Panc1 (cell line): ENCODE measurements at regions not wholly inside any gene's neighbourhood (a gene's known extent, or its start where the extent isn't known, plus 50 kb on each side); places are given as distances from the start of the nearest gene placed in this dataset.

Experiments
- CTCF ChIP-seq: fragments of 450-650 bp; IDR thresholded peaks from 2 replicates; pipeline ENCODE4 v1.5.1; 2017; ENCODE audit warnings: mild to moderate bottlenecking
- POLR2AphosphoS5 ChIP-seq: IDR thresholded peaks from 2 replicates; pipeline ENCODE4 v1.6.1; 2012; ENCODE audit warnings: mild to moderate bottlenecking, low read depth, low read length, moderate library complexity
- REST ChIP-seq, 2 experiments: IDR thresholded peaks; 2 replicates each; pipeline ENCODE4 v1.6.1; 2011 to 2012; ENCODE audit warnings: low read depth in 2 of 2, control low read depth in 1 of 2, low read length in 1 of 2, mild to moderate bottlenecking in 1 of 2, moderate library complexity in 1 of 2; ENCODE audit not compliant: insufficient read depth in 1 of 2
- SIN3A ChIP-seq: IDR thresholded peaks from 2 replicates; pipeline ENCODE4 v1.6.1; 2012; ENCODE audit warnings: low read depth, mild to moderate bottlenecking, low read length, moderate library complexity, borderline replicate concordance; ENCODE audit not compliant: insufficient read depth
- TCF7L2 ChIP-seq: IDR thresholded peaks from 2 replicates; pipeline ENCODE4 v1.6.1; 2011; ENCODE audit warnings: mild to moderate bottlenecking, low read depth, low read length, inconsistent platforms

GRCh38 chr12:115846516-115846915 is 431.0 kb downstream of the MED13L start:
- TF ChIP-seq REST (IDR thresholded peaks at IDR 0.05; ENCODE audit: insufficient read depth in 1 of 2, low read depth in 2 of 2, low read length in 1 of 2) (no peak), POLR2AphosphoS5 (no peak), CTCF (no peak), TCF7L2 (no peak), SIN3A (no peak)
